Activated CD4-positive, alpha-beta T cell treated with anti-CD3 and anti-CD28 coated beads, Interleukin-10, Interleukin-2, amounts not matched to agents 100 ng/mL and 50 ng/mL, durations not matched to agents 16 hours and 8 hours (primary cell): ENCODE measurements at regions not wholly inside any gene's neighbourhood (a gene's known extent, or its start where the extent isn't known, plus 50 kb on each side); places are given as distances from the start of the nearest gene placed in this dataset.
"Not testable (repeated sequence)": the region's sequence is repeated elsewhere in the genome, so short reads cannot be mapped to it uniquely, and the experiment has no call there.

ENCODE experiments used
- DNase-seq: peaks from one replicate; pipeline ENCODE4 v3.0.0-alpha.2; 2020

- no peak for DNase-seq
Observed at GRCh38 chrX:42432552-42432951, 345.4 kb downstream of the PPP1R2C start.

GRCh38 chrX:42422961-42423360 lies 355.0 kb downstream of the PPP1R2C start:
- no peak for DNase-seq

- no peak for DNase-seq
Observed at GRCh38 chrX:42420426-42420825, 357.5 kb downstream of the PPP1R2C start.

- DNase-seq, result no peak
Observed at GRCh38 chrX:42415636-42416035, 362.3 kb downstream of the PPP1R2C start.

GRCh38 chrX:42414057-42414456 lies 363.9 kb downstream of the PPP1R2C start:
- DNase-seq, result no peak

GRCh38 chrX:42399632-42400024 lies 378.3 kb downstream of the PPP1R2C start:
- no peak for DNase-seq

GRCh38 chrX:42398967-42399631 lies 378.9 kb downstream of the PPP1R2C start:
- peak; percentile 4 for DNase-seq

GRCh38 chrX:42396136-42396535 lies 381.8 kb downstream of the PPP1R2C start:
- DNase-seq, result no peak

GRCh38 chrX:42392846-42393245 lies 385.1 kb downstream of the PPP1R2C start:
- no peak for DNase-seq

- DNase-seq, result no peak
Observed at GRCh38 chrX:42386681-42387080, 391.3 kb downstream of the PPP1R2C start.

- no peak for DNase-seq
Observed at GRCh38 chrX:42385730-42386129, 392.2 kb downstream of the PPP1R2C start.

- no peak for DNase-seq
Observed at GRCh38 chrX:42384956-42385355, 393.0 kb downstream of the PPP1R2C start.

GRCh38 chrX:42378857-42379256 lies 399.1 kb downstream of the PPP1R2C start:
- no peak for DNase-seq

GRCh38 chrX:42375086-42375485 lies 402.9 kb downstream of the PPP1R2C start:
- no peak for DNase-seq

- no peak for DNase-seq
Observed at GRCh38 chrX:42366181-42366580, 411.8 kb downstream of the PPP1R2C start.

- no peak for DNase-seq
Observed at GRCh38 chrX:42362219-42362618, 415.7 kb downstream of the PPP1R2C start.

GRCh38 chrX:42342981-42343380 lies 419.6 kb upstream of the CASK start:
- not testable (repeated sequence) for DNase-seq
